Immature natural killer cell (primary cell): ENCODE measurements at regions not wholly inside any gene's neighbourhood (a gene's known extent, or its start where the extent isn't known, plus 50 kb on each side); places are given as distances from the start of the nearest gene placed in this dataset.

ENCODE experiments used
- DNase-seq, 3 donors: peaks; one replicate each; pipeline ENCODE4 v3.0.0; 2022; ENCODE audit warnings: mixed read lengths in 1 of 3
- H3K27ac Mint-ChIP-seq, 6 donors: one replicate each; pipeline ENCODE4 v1.8.0; 2020; ENCODE audit warnings: mixed read lengths in 6 of 6, mild to moderate bottlenecking in 5 of 6, inconsistent platforms in 4 of 6, moderate library complexity in 3 of 6
- H3K27me3 Mint-ChIP-seq, 3 donors: one replicate each; pipeline ENCODE4 v1.8.0; 2020 to 2021; ENCODE audit warnings: low read depth in 3 of 3, mild to moderate bottlenecking in 3 of 3, mixed read lengths in 3 of 3, moderate library complexity in 3 of 3, inconsistent platforms in 1 of 3
- H3K36me3 Mint-ChIP-seq, 3 donors: one replicate each; pipeline ENCODE4 v1.8.0; 2020; ENCODE audit warnings: mixed read lengths in 3 of 3, inconsistent platforms in 2 of 3, mild to moderate bottlenecking in 2 of 3
- H3K4me1 Mint-ChIP-seq, 2 donors: one replicate each; pipeline ENCODE4 v1.8.0; 2020; ENCODE audit warnings: inconsistent platforms in 2 of 2, mild to moderate bottlenecking in 2 of 2, mixed read lengths in 2 of 2, moderate library complexity in 1 of 2
- H3K4me3 Mint-ChIP-seq, 5 donors: one replicate each; pipeline ENCODE4 v1.8.0; 2020; ENCODE audit warnings: mild to moderate bottlenecking in 5 of 5, mixed read lengths in 5 of 5, inconsistent platforms in 3 of 5, moderate library complexity in 3 of 5
- H3K9me3 Mint-ChIP-seq, 6 donors: one replicate each; pipeline ENCODE4 v1.8.0; 2020; ENCODE audit warnings: mild to moderate bottlenecking in 6 of 6, mixed read lengths in 6 of 6, inconsistent platforms in 4 of 6, moderate library complexity in 3 of 6

- Mint-ChIP-seq H3K4me1 (no peaks in the 10 kb centered on the region), H3K36me3 (no peaks in the 10 kb centered on the region), H3K9me3 (peaks cover 0 to 4% (median under 1%) of the 10 kb centered on the region in 6 donors), H3K4me3 (no peak overlapping the region), H3K27ac (no peak overlapping the region), H3K27me3 (peaks cover 0 to 3% (median 2%) of the 10 kb centered on the region in 3 donors)
- no peak for DNase-seq
These were observed 87.5 kb upstream of the MTNR1B start for GRCh38 chr11:92881940-92882450.

- DNase-seq: no peak
- Mint-ChIP-seq H3K9me3 (peaks cover 0 to 4% (median 0%) of the 10 kb centered on the region in 6 donors), H3K27ac (no peak overlapping the region), H3K27me3 (peaks cover 0 to 3% (median 2%) of the 10 kb centered on the region in 3 donors), H3K4me1 (no peaks in the 10 kb centered on the region), H3K36me3 (no peaks in the 10 kb centered on the region), H3K4me3 (no peak overlapping the region)
These were observed 86.4 kb upstream of the MTNR1B start for GRCh38 chr11:92882828-92883611.

- H3K27ac Mint-ChIP-seq: no peak overlapping the region
- H3K9me3 Mint-ChIP-seq: peaks cover 0 to 4% (median 0%) of the 10 kb centered on the region in 6 donors
- no peak for DNase-seq
- no peak overlapping the region for H3K4me3 Mint-ChIP-seq
- H3K4me1 Mint-ChIP-seq: no peaks in the 10 kb centered on the region
- peaks cover 0 to 2% (median 2%) of the 10 kb centered on the region in 3 donors for H3K27me3 Mint-ChIP-seq
- no peaks in the 10 kb centered on the region for H3K36me3 Mint-ChIP-seq
These were observed 83.9 kb upstream of the MTNR1B start for GRCh38 chr11:92885600-92885999.

- no peak for DNase-seq
- H3K4me1 Mint-ChIP-seq: no peaks in the 10 kb centered on the region
- H3K4me3 Mint-ChIP-seq: no peak overlapping the region
- peaks cover 0 to 2% (median 2%) of the 10 kb centered on the region in 3 donors for H3K27me3 Mint-ChIP-seq
- H3K9me3 Mint-ChIP-seq: peaks cover 0 to 4% (median 0%) of the 10 kb centered on the region in 6 donors
- no peak overlapping the region for H3K27ac Mint-ChIP-seq
- H3K36me3 Mint-ChIP-seq: no peaks in the 10 kb centered on the region
These were observed 83.1 kb upstream of the MTNR1B start for GRCh38 chr11:92886243-92886905.

GRCh38 chr11:92888696-92889095, 80.8 kb upstream of the MTNR1B start:
- Mint-ChIP-seq H3K9me3 (peaks cover 0 to 4% (median 0%) of the 10 kb centered on the region in 6 donors), H3K27me3 (peaks cover 0 to under 1% (median under 1%) of the 10 kb centered on the region in 3 donors), H3K36me3 (no peaks in the 10 kb centered on the region), H3K4me1 (no peaks in the 10 kb centered on the region), H3K4me3 (no peak overlapping the region), H3K27ac (no peak overlapping the region)
- DNase-seq: no peak

- Mint-ChIP-seq H3K27me3 (no peaks in the 10 kb centered on the region), H3K9me3 (peaks cover 0 to 6% (median 0%) of the 10 kb centered on the region in 6 donors), H3K4me3 (no peak overlapping the region), H3K36me3 (no peaks in the 10 kb centered on the region), H3K27ac (no peak overlapping the region), H3K4me1 (no peaks in the 10 kb centered on the region)
- no peak for DNase-seq
These were observed 78.6 kb upstream of the MTNR1B start for GRCh38 chr11:92890846-92891245.

GRCh38 chr11:92892802-92893684, 76.4 kb upstream of the MTNR1B start:
- H3K9me3 Mint-ChIP-seq: peaks cover 0 to 9% (median under 1%) of the 10 kb centered on the region in 6 donors
- H3K27ac Mint-ChIP-seq: no peak overlapping the region
- no peak overlapping the region for H3K4me3 Mint-ChIP-seq
- no peaks in the 10 kb centered on the region for H3K36me3 Mint-ChIP-seq
- H3K4me1 Mint-ChIP-seq: no peaks in the 10 kb centered on the region
- no peaks in the 10 kb centered on the region for H3K27me3 Mint-ChIP-seq
- DNase-seq: no peak

GRCh38 chr11:92894197-92894596, 75.3 kb upstream of the MTNR1B start:
- H3K27ac Mint-ChIP-seq: no peak overlapping the region
- H3K4me3 Mint-ChIP-seq: no peak overlapping the region
- DNase-seq: no peak
- no peaks in the 10 kb centered on the region for H3K36me3 Mint-ChIP-seq
- no peaks in the 10 kb centered on the region for H3K4me1 Mint-ChIP-seq
- peaks cover 0 to 15% (median 1%) of the 10 kb centered on the region in 6 donors for H3K9me3 Mint-ChIP-seq
- no peaks in the 10 kb centered on the region for H3K27me3 Mint-ChIP-seq

- no peaks in the 10 kb centered on the region for H3K36me3 Mint-ChIP-seq
- H3K4me3 Mint-ChIP-seq: no peak overlapping the region
- H3K27ac Mint-ChIP-seq: no peak overlapping the region
- no peaks in the 10 kb centered on the region for H3K27me3 Mint-ChIP-seq
- H3K4me1 Mint-ChIP-seq: no peaks in the 10 kb centered on the region
- no peak for DNase-seq
- H3K9me3 Mint-ChIP-seq: peaks cover 0 to 13% (median 2%) of the 10 kb centered on the region in 6 donors
These were observed 72.0 kb upstream of the MTNR1B start for GRCh38 chr11:92897487-92897886.

GRCh38 chr11:92902417-92902816, 67.0 kb upstream of the MTNR1B start:
- Mint-ChIP-seq H3K4me3 (no peak overlapping the region), H3K27me3 (no peaks in the 10 kb centered on the region), H3K36me3 (no peaks in the 10 kb centered on the region), H3K4me1 (no peaks in the 10 kb centered on the region), H3K9me3 (peaks cover 0 to 11% (median 8%) of the 10 kb centered on the region in 6 donors), H3K27ac (no peak overlapping the region)
- no peak for DNase-seq

GRCh38 chr11:92907671-92908070, 61.8 kb upstream of the MTNR1B start:
- Mint-ChIP-seq H3K4me1 (no peaks in the 10 kb centered on the region), H3K9me3 (peaks cover 0 to 11% (median 5%) of the 10 kb centered on the region in 6 donors), H3K27me3 (no peaks in the 10 kb centered on the region), H3K36me3 (no peaks in the 10 kb centered on the region), H3K27ac (no peak overlapping the region), H3K4me3 (no peak overlapping the region)
- DNase-seq: no peak

GRCh38 chr11:92909214-92909613, 60.2 kb upstream of the MTNR1B start:
- DNase-seq: no peak
- H3K27me3 Mint-ChIP-seq: no peaks in the 10 kb centered on the region
- H3K9me3 Mint-ChIP-seq: peaks cover 0 to 7% (median 3%) of the 10 kb centered on the region in 6 donors
- H3K4me1 Mint-ChIP-seq: no peaks in the 10 kb centered on the region
- H3K36me3 Mint-ChIP-seq: no peaks in the 10 kb centered on the region
- H3K27ac Mint-ChIP-seq: no peak overlapping the region
- no peak overlapping the region for H3K4me3 Mint-ChIP-seq

GRCh38 chr11:92911478-92911877, 58.0 kb upstream of the MTNR1B start:
- Mint-ChIP-seq H3K4me3 (no peak overlapping the region), H3K27me3 (no peaks in the 10 kb centered on the region), H3K9me3 (peaks cover 0 to 11% (median 2%) of the 10 kb centered on the region in 6 donors)

More at GRCh38 chr11:92911478-92911877, 58.0 kb upstream of the MTNR1B start:
- Mint-ChIP-seq H3K27ac (no peak overlapping the region), H3K36me3 (no peaks in the 10 kb centered on the region), H3K4me1 (no peaks in the 10 kb centered on the region)
- DNase-seq: no peak
